GM19035 (cell line): ENCODE measurements at regions not wholly inside any gene's neighbourhood (a gene's known extent, or its start where the extent isn't known, plus 50 kb on each side); places are given as distances from the start of the nearest gene placed in this dataset.
A peak's percentile ranks its signal among the peaks of the same experiment; 100 is the strongest.

Source experiments
- ATAC-seq: cut with Tn5 transposase; IDR thresholded peaks from one replicate; pipeline ENCODE4 v1.9.1; 2021; ENCODE audit not compliant: unreplicated experiment

GRCh38 chr2:67948057-67948456 lies 114.7 kb downstream of the C1D start:
- ATAC-seq = no peak

DNA sequence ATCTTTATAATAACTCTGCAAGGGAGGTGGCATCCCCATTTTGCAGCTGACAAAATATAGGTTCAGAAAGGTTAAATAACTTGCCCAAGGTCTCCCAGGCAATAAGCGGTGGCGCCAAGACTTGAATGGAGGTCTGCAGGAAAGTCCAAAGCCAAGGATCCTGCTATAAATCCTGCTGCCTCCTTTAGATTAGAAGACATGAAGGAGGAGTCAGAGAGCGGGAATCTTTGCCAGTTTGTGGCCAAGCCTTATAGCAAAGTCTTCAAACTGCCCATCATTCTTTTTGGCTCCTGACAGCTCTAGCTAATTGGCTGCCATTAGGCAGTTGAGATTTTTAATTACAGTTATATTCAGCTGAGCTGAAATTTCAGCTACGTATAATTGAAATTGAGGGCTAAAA lies 114.3 kb downstream of the C1D start:
- ATAC-seq = no peak

- no peak for ATAC-seq
These were observed 112.8 kb downstream of the C1D start for GRCh38 chr2:67950018-67950417.

GRCh38 chr2:67950919-67951318 lies 111.9 kb downstream of the C1D start:
- no peak for ATAC-seq

DNA sequence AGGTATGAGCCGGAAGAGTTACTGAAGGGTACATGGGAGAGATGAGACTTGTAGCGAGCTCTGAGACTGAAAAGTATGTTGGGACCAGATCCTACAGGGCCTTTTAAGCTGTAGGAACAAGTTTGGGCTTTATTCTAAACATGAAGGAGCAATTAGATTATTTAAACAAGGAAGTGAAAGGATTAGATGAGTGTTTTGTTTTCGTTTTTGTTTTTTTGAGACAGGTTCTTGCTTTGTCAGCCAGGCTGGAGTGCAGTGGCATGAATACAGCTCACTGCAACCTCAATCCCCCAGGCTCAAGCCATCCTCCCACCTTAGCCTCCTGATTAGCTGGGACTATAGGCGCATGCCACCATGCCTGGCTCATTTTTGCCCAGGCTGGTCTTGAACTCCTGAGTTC lies 110.7 kb downstream of the C1D start:
- ATAC-seq = peak; percentile 68

- no peak for ATAC-seq
These were observed 108.6 kb downstream of the C1D start for GRCh38 chr2:67954093-67954748.

- ATAC-seq = no peak
These were observed 106.8 kb downstream of the C1D start for GRCh38 chr2:67955748-67956603.

DNA sequence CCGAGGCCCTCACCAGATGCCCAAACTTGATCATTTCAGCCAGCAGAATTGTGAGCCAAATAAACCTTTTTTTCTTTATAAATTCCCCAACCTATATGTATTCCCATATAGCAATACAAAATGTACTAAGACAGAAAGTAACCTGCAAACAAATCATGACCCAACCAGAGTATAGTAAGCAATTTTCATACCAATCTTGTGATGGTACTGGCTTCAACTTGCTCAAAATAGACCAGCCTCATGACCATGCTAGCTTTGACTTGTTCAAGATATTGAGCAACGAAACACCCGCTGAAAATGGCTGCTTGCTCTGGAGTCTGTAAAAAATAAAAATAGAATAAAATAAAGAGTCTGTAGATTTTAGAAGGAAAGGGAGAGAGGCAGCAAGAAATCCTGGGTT lies 97.6 kb downstream of the C1D start:
- no peak for ATAC-seq

DNA sequence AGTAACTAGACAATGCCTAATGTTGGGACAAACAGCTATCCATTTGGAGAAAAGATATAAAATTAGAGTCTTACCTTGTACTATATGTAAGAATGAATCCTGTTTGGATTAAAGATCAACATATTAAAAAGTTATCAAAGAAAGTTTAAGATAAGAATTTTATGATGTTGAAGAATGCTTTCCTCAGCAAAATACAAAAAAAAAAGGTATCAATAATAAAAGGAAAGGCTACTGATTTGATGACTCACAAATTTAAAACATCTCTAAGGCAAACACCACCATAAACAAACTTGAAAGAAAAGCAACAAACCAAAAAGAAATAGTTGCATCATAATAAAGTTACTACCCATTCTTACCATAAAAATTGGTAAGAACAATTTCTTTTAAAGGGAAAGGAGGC lies 92.7 kb downstream of the C1D start:
- no peak for ATAC-seq

- ATAC-seq = no peak
These were observed 92.3 kb downstream of the C1D start for GRCh38 chr2:67970542-67970941.

DNA sequence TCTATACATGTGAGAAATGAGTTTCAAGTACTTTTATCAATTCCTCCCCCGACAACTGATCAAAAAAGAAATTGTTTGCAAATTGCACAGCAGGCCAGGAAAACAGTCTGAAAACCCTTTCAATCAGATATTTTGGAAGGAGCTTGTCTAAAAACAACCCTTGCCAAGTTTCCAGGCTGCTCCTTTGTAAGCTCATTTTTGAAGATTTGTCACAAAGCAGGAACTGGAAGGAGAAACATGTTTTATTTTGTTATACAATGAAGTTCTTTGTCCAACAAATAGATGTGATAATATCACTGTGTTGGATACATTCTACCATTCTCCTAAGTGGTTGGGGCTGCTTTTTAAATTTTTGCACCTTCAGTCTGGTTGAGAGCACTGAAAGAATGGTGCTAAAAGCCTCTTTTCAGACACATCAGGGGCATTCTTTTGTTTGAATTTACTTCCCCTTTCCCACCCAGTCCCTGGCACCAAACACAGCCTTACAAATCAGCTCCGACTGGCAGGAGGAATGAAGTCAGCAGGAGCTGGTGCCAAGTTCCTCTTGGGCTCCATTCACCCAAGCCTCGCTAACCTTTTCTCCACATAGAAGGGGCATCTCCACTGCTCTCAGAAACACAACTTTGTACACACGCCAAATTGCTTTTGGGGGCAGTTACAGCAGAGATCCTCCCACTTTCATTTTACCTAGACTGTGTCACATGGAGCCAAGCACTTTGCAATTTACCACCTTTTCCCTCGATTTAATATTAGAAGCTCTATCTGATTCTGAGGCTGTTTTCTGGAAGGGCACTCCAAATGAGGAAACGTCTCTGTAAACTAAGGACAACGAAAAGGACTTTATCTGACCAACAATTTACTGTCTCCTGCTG lies 88.0 kb downstream of the C1D start:
- ATAC-seq = no peak

GRCh38 chr2:67977464-67977863 lies 85.3 kb downstream of the C1D start:
- ATAC-seq = no peak

DNA sequence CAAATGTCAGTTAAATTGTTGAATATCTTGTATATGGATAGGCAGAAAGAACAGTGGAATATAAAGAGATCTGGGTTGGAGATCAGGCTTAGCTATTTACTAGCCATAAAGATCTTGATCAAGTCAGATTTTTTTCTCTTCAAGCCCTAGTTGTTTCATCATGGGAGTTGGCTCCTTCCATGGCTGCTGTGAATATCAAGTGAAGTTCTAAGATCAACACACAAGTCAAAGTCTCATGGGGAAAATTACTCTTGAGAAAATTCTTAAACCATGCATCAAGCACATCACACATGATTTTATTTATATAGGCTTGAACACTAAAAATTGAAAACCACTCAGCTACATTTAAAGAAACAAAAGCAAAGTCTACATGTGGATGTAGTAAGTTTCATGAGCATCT lies 79.8 kb downstream of the C1D start:
- no peak for ATAC-seq

GRCh38 chr2:67984600-67984999 lies 78.2 kb downstream of the C1D start:
- ATAC-seq = no peak

- no peak for ATAC-seq
These were observed 77.2 kb downstream of the C1D start for GRCh38 chr2:67985586-67985985.

GRCh38 chr2:67986258-67986657 lies 76.5 kb downstream of the C1D start:
- no peak for ATAC-seq
